ENCODE measurements at regions not wholly inside any gene's neighbourhood (a gene's known extent, or its start where the extent isn't known, plus 50 kb on each side); places are given as distances from the start of the nearest gene placed in this dataset.
"Not testable (repeated sequence)": the region's sequence is repeated elsewhere in the genome, so short reads cannot be mapped to it uniquely, and the experiment has no call there.

DNA sequence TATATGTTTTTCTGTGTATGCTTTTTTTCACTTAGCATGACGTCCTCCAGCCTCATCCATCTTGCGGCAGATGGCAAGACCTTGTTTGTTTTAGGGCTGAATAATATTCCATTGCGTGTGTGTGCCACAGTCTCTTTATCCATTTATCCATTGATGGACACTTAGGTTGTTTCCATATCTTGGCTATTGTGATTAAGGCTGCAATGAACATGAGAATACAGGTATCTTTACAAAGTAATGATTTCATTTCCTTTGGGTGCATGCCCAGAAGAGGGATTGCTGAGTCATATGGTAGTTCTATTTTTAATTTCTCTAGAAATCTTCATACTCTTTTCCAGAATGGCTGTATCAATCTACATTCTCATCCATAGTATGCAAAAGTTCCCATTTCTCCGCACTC, 85.3 kb upstream of the ADCY2 start:
- not testable (repeated sequence) for DNase-seq

DNA sequence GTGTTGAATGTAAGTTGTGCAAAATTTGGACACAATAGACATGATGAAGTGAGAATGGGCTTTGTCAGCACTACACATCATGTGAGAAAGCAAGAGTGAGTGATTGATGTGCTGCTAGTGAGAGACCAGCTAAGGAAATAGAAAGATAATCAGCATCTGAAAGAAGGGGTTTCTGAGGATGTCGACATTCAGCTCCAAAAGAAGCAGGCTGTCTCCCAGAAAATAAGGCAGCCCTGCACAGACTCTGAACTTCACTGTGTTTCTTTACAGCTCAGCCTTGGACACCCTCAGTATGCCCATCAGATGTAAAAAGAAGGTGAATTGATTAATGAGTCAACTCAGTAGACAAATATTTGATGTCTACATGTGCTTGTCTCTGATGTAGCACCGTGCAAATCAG, 80.8 kb upstream of the ADCY2 start:
- DNase-seq = no peak

DNA sequence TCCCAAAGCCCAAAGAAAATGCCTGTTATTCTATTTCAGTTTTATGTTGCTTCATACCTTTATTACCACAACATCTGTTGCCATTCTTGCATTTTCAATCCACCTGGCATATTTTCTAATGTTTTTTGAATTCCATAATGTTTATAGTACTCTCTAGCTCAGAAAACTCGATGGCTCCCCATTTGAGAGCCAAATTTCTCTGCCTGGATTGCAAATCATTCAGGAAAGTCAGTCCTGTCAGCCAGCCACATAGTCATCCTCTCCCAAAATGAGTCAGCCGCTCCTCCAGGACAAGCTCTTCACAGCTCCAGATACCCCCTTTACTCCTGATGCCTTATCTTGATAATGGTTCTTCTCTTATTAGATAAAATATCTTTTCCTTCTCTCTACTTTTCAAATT, 78.2 kb upstream of the ADCY2 start:
- no peak for DNase-seq

- no peak for DNase-seq
These were observed 75.1 kb upstream of the ADCY2 start for GRCh38 chr5:7320701-7321301.

GRCh38 chr5:7321724-7322123, 74.2 kb upstream of the ADCY2 start:
- no peak for DNase-seq

DNA sequence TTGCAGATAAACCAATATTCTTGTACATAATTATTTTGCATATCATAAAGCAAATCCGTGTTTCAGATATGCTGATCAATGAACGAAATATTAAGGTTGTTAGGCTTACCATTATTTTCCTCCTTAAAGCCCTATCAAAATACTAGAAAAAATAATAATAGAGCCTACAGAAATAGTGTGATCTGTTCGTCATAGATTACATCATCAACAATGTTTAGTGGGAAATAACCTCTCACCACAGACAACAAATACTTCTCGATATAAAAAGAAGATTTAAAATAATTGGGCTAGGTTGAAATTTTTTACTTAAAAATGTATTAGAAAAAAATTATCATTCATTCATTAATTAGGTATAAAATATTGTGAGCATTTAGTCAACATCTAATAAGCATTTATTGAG, 71.0 kb upstream of the ADCY2 start:
- no peak for DNase-seq

GRCh38 chr5:7325975-7326913, 69.7 kb upstream of the ADCY2 start:
- no peak for DNase-seq

- DNase-seq = no peak
These were observed 66.8 kb upstream of the ADCY2 start for GRCh38 chr5:7329141-7329540.

- DNase-seq = no peak
These were observed 66.2 kb upstream of the ADCY2 start for GRCh38 chr5:7329712-7330111.

- DNase-seq = no peak
These were observed 65.7 kb upstream of the ADCY2 start for GRCh38 chr5:7330256-7330655.

GRCh38 chr5:7331131-7331530, 64.8 kb upstream of the ADCY2 start:
- no peak for DNase-seq

Measured in DMS79 (cell line).